LNCaP clone FGC (cell line): ENCODE measurements at regions not wholly inside any gene's neighbourhood (a gene's known extent, or its start where the extent isn't known, plus 50 kb on each side); places are given as distances from the start of the nearest gene placed in this dataset.

ENCODE experiments used
- DNase-seq: peaks from one replicate; pipeline ENCODE4 v3.0.0-alpha.2; 2011; ENCODE audit warnings: low read depth
- H3K4me3 ChIP-seq: 2 replicates; pipeline ENCODE4 v1.5.1; 2011; ENCODE audit warnings: mild to moderate bottlenecking, low read depth, low read length, control low read depth
- TF ChIP-seq, protein P1 (sequence below): IDR thresholded peaks from 2 replicates; pipeline ENCODE4 v1.5.1; 2012; ENCODE audit warnings: mild to moderate bottlenecking; ENCODE audit not compliant: control insufficient read depth, insufficient read depth; ENCODE audit errors: extremely low read depth

DNA sequence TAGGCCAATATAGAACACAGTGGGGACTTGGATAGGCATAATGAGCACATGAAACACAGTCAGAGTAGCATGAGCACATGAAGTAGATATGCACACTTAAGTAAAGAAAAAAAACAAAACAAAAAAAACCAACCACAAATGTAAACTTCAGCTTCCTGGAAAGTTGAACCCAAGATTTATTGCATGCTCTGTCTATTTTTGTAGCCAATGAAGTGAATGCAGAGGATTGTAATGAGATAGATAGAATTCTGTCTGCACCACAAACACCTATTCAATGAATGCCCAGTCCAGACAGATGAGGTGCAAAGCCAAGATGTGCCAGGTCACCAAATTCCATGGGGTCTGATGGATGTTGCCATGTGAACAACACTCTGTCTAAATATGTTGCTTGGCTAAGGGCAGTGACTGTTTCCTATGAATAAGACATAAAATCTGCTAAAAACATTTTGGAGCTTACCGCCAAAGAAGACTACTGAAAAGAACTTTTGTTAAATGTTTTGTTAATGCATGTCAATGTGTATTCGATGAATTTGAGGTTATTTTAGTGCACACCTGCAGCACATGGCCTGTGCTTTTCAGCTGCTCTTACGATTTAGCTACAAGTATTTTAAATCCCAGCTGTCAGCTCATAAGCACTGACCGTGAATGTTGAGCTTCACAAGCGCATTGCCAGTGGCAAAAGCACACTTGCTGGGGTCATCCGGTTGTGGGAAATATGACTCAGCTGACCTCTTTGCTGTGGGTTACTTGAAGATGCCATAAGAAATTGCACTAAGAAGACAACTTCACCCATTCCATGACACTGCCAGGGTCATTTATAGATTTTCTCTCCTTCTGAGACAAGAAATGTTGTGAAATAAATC lies 374.8 kb upstream of the GNPDA2 start:
- no peak overlapping the region for H3K4me3 ChIP-seq
- DNase-seq: no peak
- TF ChIP-seq, protein P1, sequence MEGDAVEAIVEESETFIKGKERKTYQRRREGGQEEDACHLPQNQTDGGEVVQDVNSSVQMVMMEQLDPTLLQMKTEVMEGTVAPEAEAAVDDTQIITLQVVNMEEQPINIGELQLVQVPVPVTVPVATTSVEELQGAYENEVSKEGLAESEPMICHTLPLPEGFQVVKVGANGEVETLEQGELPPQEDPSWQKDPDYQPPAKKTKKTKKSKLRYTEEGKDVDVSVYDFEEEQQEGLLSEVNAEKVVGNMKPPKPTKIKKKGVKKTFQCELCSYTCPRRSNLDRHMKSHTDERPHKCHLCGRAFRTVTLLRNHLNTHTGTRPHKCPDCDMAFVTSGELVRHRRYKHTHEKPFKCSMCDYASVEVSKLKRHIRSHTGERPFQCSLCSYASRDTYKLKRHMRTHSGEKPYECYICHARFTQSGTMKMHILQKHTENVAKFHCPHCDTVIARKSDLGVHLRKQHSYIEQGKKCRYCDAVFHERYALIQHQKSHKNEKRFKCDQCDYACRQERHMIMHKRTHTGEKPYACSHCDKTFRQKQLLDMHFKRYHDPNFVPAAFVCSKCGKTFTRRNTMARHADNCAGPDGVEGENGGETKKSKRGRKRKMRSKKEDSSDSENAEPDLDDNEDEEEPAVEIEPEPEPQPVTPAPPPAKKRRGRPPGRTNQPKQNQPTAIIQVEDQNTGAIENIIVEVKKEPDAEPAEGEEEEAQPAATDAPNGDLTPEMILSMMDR: no peak

DNA sequence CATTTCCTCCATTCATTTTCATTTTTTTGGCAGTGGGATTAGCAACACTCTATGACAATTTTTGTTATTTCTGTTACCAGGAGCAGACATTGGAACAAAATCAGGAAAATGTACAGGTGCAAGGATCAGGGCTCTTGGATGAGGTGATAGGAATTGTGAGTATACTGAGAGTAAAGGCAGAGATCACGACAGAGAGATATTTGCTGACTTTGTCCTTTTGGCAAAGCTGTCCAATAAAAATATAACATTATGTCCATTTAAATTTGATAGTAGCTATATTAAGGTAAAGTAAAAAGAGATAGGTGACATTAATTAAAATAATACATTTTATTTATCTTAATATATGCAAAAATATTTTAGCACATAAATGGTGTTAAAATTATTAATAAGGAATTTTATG lies 373.1 kb upstream of the GNPDA2 start:
- no peak overlapping the region for H3K4me3 ChIP-seq
- TF ChIP-seq, protein P1: no peak
- DNase-seq: no peak

DNA sequence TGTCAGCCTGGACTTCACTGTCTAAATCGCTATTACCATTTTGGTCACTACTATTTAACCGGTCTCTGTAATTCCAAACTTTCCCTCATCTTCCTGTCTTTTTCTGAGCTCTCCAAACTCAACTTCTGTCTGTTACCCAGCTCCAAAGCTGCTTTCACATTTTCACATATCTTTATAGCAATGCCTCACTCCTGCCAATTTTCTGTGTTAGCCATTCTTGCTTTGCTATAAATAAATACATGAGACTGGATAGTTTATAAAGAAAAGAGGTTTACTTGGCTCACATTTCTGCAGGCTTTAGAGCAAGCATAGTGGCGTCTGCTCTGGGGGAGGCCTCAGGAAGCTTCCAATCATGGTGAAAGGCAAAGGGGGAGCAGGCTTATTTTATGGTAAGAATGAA lies 368.3 kb upstream of the GNPDA2 start:
- TF ChIP-seq, protein P1: no peak
- no peak overlapping the region for H3K4me3 ChIP-seq
- DNase-seq: no peak

DNA sequence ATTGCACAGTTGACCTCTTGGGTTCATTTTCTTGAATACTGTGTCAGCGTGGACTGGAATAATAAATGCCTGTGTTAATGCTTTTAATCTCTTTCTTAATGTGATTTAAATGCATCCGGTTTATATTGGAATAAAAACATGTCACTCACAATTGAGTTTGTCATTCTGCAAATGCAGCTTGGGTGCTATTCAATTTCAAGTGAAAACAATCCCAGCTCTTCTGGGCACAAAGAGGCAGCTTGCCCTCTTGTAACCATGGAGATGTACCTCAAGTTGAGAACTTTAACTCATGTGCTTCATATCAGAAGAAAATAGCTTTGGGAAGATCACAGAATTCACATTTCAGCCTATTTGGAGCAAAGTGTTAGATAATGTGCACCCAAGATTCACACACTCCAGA lies 355.7 kb upstream of the GNPDA2 start:
- TF ChIP-seq, protein P1: no peak
- DNase-seq: no peak
- no peak overlapping the region for H3K4me3 ChIP-seq

DNA sequence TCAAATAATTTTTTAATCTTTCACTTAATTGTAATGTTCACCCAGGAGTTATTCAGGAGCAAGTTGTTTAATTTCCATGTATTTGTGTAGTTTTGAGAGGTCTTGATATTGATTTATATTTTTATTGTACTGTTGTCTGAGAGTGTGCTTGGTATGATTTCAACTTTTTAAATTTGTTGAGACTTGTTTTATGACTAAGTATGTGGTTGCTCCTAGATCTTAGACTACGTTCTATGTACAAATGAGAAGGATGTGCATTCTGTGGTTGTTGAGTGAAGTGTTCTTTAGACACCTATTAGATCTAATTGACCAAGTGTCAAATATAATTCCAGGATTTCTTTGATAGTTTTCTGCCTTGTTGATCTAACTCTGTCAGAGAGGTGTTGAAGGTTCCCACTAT lies 353.3 kb upstream of the GNPDA2 start:
- TF ChIP-seq, protein P1: no peak
- no peak for DNase-seq
- H3K4me3 ChIP-seq: no peak overlapping the region

DNA sequence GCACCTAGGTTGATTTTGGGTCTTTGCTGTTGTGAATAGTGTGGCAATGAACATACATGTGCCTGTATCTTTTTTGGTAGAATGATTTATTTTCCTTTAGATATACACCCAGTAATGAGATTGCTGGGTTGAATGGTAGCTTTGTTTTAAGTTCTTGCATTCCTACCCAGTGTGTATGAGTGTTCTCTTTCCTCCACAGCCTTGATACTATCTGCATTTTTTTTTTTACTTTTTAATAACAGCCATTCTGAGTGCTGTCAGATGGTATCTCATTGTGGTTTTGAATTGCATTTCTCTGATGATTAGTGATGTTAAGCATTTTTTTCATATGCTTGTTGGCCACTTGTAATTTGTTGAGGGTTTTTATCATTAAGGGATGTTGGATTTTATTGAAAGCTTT lies 351.8 kb upstream of the GNPDA2 start:
- TF ChIP-seq, protein P1: no peak
- DNase-seq: no peak
- no peak overlapping the region for H3K4me3 ChIP-seq

DNA sequence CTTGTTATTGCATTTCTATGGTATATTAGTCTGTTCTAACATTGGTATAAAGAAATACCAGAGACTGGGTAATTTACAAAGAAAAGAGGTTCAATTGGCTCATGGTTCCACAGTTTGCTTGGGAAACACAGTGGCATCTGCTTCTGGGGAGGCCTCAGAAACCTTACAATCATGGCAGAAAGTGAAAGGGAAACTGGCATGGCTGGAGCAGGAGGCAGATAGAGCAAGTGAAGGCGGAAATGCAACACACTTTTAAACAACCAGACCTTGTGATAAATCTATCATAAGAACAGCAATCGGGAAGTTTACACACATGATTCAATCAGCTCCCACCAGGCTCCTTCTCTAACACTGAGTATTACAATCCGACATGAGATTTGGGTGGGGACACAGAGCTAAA lies 346.6 kb upstream of the GNPDA2 start:
- TF ChIP-seq, protein P1: no peak
- DNase-seq: no peak
- no peak overlapping the region for H3K4me3 ChIP-seq
